HG02981 (cell line): ENCODE measurements at regions not wholly inside any gene's neighbourhood (a gene's known extent, or its start where the extent isn't known, plus 50 kb on each side); places are given as distances from the start of the nearest gene placed in this dataset.

Experiments used
- ATAC-seq: cut with Tn5 transposase; IDR thresholded peaks from one replicate; pipeline ENCODE4 v1.9.1; 2021; ENCODE audit warnings: mild to moderate bottlenecking, moderate library complexity; ENCODE audit not compliant: unreplicated experiment

DNA sequence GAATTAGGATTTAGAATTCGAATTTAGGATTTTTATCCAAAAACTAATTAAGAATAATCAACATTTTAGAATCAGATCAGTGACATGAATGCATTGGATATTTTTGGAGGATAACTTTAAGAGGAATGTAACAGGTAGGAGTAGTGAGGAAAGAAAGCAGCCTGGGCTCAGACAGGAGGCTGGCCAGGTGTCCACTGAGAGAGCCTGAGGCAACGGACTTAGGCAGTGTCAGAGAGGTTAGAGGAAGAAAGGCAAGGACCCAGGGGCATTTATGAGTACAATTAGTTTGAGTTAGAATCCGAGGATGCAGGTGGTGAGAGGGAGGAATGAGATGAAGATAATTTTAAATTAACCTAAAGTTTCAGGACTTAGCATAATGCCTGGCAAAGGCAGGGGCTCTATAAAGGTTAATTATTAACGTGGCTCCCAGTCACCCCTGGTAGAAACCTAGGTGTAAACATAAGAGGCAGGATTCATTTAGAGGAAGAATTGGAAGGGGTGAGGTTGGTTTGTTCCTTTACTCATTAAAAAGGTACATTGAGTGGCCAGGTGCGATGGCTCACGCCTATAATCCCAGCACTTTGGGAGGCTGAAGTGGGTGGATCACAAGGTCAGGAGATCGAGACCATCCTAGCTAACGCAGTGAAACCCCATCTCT is 507.1 kb downstream of the TMEM182 start:
- ATAC-seq: no peak

DNA sequence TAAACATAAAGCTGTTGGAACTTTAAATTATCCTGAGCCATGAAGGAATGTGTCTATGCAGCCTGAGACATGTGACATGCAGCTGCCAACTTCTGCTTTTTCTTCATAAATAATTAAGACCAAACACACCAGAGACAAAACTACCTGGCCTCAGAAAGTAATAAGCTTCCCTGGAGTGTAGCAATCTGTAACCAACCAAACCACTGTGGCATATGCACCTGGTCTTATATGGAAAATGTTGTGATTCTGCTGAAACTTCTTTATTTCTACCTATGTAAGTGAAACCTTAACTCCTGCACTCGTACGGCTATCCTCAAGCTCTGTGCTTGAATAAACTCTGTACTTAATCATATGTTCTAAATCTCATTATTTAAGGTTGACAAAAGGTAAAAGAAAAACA is 515.0 kb downstream of the TMEM182 start:
- ATAC-seq: peak; percentile 60

DNA sequence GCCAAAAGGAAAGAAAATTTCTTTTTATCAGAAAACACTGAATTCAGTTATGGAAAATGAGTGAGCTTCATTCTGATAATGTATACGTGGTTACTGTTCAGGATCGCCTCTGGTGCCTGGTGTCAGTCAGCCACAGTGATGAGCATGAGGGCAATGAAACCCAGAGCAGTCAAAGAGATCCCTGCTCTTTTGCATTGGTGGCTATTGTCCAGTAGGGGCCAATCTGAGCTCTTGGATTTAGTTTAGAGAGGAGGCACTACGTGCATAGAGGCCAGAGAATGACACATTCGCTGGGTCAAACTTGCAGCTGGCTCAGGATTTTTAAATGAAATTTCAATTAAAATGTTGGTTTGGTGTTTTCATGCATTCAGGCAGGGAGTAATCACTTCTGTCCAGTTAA is 522.9 kb downstream of the TMEM182 start:
- ATAC-seq: no peak

- no peak for ATAC-seq
Measured at GRCh38 chr2:103285354-103285753, 523.5 kb downstream of the TMEM182 start.

DNA sequence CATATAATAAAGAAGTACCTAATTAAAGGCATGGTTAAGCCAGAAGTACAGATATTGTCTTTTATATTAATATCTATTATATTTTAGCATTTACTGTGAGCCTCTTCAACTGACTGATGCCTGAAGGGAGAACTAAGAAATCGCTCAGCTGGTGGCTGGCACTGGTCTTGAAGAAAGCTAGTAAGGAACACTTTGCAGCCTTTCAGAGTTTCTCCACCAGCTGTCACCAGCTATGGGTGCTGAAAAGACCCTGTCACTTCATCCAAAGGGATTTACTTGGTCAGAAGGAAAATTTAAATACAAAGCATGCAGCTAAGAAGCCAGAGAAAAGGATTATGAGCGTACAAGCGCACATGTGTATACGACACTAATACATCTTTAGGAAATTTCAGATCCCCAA is 525.9 kb downstream of the TMEM182 start:
- ATAC-seq: no peak

DNA sequence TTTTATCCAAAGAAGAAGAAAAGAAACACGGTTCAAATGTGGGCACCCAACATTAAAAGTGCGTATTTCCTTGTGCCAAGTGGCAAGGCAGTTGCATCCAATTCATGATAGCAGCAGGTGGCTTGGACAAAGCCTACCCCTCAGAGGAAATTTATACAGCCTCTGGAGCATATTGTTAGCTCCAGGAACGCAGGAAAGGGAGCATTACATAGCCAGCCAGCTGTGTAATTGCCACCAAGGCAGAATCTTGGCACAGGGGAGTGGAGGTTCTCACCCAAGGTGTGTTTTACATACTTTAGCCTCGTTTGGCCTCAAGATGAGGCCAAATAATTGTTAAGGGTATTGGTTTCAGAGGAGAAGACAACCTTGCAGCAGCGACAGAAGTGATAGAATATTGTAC is 526.9 kb downstream of the TMEM182 start:
- no peak for ATAC-seq

DNA sequence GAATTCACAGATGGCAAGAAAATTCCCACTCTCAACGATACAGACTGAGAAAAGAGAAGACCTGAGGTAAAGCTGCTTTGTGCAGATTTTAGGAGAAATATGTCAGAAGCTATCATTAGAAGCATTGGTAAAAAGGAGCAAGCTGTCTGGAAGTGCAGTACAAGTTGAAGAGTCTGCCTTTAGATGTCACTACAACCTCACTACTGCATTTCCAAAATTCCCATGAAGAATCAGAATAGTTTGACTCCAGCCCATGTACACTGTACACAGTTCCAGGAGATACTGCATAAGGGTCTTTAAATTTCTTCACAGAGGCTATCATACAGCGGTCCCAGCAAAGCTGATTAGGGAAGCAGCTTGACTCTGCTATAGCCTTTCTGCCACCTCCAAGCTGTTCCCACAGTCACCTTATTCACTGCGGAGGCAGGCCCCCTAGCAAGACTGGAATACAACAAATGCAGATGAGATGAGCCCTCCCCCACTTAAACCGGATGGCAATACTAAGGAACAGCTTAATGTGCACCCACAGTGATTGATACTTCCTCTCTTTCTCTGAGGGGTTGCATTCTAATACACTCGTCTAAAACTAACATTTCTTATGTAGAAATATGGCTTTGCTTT is 527.4 kb downstream of the TMEM182 start:
- ATAC-seq: no peak

DNA sequence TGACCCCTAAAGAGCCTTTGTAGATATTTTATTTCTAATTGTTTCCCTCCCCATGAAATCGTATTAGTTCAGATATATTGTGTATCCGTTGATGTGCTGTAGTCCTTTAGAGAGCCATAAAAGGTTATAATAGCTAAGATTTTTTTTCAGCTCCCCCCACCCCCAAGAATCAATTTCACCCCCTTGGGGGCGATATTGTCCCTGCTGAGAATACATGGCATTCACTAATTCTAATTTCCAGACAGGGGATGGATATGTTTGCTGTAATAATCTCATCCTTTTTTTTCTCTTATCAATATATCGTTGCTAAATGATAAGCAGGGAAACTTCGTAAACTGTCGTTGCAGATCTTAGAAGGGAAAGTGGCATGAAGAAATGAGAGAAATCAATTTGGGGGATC is 530.7 kb downstream of the TMEM182 start:
- no peak for ATAC-seq

DNA sequence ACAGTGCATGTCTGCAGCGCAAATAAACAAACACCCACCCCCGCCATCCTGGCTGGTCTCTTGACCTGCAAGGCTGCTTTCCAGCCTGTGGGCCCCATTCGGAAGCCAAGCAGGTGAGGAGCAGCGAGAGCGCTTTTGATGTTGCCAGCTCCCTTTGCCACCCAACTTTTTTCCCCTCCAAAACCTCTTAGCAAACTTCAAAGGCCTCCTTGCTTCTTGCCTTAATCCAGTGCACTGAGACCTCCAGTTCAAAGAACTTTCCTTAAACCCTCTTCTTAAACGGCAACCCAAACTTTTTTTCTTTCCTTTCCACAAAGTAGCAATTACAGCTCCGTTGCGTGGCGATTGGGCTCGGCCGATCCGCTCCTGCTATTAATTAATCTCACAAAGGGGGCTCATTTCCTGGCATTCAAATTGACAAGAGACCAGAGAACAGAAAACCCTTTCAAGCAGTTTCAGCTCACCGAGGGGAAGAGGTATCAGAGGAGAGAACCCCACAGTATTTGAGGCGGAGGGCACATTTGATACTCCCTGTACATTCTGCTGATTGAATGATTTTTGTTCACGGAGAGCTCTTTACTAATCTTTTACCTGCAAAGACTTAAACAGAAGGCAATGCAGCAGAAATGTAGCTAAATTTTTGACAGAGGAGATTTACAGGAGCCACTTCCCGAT is 531.4 kb downstream of the TMEM182 start:
- no peak for ATAC-seq

GRCh38 chr2:103293742-103294077 is 531.9 kb downstream of the TMEM182 start:
- no peak for ATAC-seq

DNA sequence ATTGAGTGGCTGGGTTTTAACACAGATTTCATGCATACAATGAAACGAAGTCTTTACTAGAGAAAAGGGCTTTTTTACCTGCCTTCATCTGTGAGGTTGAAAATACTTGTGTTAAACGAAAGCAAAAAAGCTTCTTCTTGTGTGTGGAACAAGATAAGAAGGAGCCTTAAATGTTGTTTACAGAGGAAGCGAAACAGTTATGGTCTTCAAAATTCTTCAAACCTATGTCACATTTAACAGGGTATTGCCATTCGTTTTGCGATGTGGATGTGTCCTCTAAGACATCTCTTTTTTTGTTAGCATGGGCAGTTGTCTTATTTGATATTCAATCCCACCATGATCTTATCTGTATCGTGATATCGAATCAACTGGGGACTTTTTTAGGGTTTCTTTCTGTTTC is 532.6 kb downstream of the TMEM182 start:
- no peak for ATAC-seq

GRCh38 chr2:103295591-103295990 is 533.8 kb downstream of the TMEM182 start:
- ATAC-seq: no peak

DNA sequence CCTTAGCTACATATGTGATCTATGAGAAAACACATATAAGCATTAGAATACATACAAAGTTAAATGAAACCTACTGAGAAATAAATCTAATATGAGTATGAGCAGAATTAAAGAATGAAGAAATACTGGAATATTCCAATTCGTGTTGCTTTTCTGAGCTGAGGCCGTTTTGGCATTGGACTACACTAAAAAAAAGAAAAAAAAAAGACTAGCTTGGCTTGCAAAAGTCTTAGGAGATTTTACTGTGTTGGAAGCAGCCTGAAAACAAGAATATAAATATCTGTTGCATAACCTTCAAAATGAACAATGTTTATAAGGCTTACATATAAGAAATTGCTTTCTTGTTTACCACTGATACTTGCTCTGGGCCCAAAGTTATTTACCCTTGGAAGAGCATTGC is 562.8 kb downstream of the TMEM182 start:
- ATAC-seq: no peak

- no peak for ATAC-seq
Measured at GRCh38 chr2:103327386-103327785, 565.6 kb downstream of the TMEM182 start.

GRCh38 chr2:103327966-103328365 is 566.1 kb downstream of the TMEM182 start:
- ATAC-seq: no peak

- no peak for ATAC-seq
Measured at GRCh38 chr2:103335403-103335802, 573.6 kb downstream of the TMEM182 start.

DNA sequence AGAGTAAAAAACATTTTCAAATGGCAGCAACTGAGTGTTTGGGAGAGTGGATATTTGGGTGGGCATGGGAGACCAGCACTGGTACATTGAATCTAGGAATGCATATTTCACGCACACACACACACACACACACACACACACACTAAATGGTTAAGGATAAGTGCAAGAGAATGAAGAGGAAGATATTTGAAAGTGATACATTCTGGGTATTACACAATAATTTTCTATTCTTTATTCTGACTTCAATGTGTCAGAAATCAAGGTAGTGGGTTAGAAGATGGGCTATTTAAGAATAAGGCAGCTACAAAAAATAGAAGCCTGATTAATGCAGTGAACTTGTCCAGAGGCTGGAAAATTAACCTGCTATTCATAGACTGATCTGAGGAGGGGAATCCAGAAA is 577.0 kb downstream of the TMEM182 start:
- ATAC-seq: no peak

DNA sequence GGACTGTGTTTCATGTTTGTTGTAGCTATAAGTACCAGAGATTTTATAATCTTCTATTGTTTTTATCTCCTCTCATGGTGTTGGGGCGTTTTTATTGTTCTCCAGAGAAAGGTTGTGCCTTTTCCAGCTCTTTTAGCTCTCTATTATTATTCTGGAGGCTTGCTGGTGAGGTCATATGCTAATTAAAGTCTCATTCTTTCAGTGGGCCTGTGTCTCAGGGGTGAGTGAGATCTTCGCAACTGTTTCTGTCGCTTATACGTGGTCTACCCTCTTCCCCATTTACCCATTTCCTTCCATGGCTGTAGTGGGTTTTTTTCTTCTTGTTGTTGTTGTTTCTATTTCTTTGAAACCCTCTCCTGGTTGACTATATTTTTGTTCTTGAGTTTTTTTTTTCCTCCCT is 584.9 kb downstream of the TMEM182 start:
- ATAC-seq: no peak

DNA sequence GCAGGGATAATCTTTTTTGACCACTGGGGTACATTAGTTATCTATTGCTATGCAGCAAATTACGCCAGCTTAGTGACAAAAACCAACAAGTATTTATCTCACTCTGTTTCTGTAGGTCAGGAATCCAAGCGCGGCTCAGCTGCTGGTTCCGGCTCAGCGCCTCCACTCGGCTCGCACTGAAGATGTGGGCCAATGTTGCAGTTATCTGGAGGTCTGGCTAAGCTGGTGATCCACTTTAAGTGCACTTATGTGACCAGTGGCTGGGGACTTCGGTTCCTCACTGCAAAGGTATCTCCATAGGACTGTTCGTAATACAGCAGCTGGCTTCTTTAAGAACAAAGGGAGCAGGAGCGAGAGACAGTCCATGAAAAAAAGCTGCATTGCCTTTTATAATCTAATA is 591.9 kb downstream of the TMEM182 start:
- no peak for ATAC-seq

GRCh38 chr2:103355287-103355686 is 593.5 kb downstream of the TMEM182 start:
- no peak for ATAC-seq

DNA sequence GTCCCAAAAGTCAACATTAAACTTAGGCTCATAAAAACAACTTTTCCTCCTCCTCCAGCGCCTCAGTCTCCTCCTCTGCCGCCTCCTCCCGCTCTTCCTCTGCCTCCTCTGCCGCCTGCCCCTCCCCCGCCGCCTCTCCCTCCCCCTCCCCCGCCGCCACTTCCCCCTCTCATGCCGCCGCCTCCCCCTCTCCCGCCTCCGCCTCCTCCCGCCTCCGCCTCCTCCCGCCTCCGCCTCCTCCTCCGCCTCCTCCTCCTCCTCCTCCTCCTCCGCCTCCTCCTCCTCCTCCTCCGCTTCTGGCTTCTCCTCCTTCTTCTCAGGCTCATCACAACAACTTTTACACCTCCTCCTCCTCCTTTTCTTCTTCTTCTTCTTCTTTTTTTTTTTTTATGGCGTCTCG is 599.9 kb downstream of the TMEM182 start:
- ATAC-seq: no peak

DNA sequence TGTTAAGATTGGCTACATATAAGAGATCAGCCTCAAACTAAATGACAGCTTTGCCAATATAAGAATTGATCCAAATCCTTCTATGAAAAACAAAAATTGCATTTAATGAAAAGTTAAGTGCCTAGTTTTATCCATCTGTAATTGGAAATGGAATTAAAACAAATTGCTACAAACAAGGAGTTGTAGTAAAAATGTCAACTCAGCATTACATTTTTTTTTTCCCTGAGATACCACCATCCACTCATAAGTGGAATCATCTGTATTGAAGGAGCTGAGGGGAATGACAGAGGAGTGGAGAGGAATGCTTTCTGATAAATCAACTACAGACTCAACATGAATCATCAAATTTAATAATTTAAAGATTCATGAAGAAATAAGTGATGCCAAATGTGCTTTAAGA is 601.8 kb downstream of the TMEM182 start:
- no peak for ATAC-seq

GRCh38 chr2:103364177-103364576 is 602.3 kb downstream of the TMEM182 start:
- no peak for ATAC-seq
